RWPE1 (cell line): ENCODE measurements at regions not wholly inside any gene's neighbourhood (a gene's known extent, or its start where the extent isn't known, plus 50 kb on each side); places are given as distances from the start of the nearest gene placed in this dataset.

Experiments
- CTCF ChIA-PET: fragments of 350-600 bp; sonication (Branson Sonifier 250); formaldehyde crosslinking; extraction: SDS; loops from one replicate; lab custom pipeline; 2021; lab: Yijun Ruan, JAX
- POLR2A ChIA-PET: fragments of 400-600 bp; formaldehyde crosslinking; extraction: SDS; loops from one replicate; lab custom pipeline; 2020; ENCODE audit warnings: antibody characterized with exemption; ENCODE audit not compliant: low non-redundant PET; lab: Yijun Ruan, JAX
- DNase-seq: peaks from one replicate; pipeline ENCODE4 v3.0.0; 2012; ENCODE audit warnings: low spot score
- H3K27ac ChIP-seq: fragments of 450-650 bp; 2 replicates; pipeline ENCODE4 v1.5.1; 2017
- TF ChIP-seq, protein P1 (sequence below): fragments of 450-650 bp; conservative IDR thresholded peaks from 2 replicates; pipeline ENCODE4 v1.5.1; 2017; ENCODE audit warnings: low read depth, mild to moderate bottlenecking

DNA sequence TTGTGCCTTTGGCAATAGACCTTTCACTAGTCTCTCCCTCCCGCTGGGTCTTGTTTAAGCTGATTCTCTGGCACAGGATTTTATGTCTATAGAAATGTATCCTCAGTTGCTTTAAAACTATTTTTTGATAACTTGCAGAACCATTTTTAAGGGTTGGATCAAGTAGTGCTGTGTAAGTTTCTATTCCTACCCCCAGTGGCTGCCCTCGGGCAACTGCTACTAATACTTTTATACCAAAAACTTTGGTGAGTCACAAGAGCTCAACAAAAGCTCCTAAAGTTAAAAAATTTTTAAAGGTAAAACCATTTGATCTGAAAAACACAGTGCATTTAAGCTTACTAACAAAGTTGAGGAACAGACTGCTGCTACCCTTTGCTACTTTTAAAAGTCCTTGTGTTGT, 1460.6 kb upstream of the PCDH7 start:
- H3K27ac ChIP-seq = no peak overlapping the region
- TF ChIP-seq, protein P1, sequence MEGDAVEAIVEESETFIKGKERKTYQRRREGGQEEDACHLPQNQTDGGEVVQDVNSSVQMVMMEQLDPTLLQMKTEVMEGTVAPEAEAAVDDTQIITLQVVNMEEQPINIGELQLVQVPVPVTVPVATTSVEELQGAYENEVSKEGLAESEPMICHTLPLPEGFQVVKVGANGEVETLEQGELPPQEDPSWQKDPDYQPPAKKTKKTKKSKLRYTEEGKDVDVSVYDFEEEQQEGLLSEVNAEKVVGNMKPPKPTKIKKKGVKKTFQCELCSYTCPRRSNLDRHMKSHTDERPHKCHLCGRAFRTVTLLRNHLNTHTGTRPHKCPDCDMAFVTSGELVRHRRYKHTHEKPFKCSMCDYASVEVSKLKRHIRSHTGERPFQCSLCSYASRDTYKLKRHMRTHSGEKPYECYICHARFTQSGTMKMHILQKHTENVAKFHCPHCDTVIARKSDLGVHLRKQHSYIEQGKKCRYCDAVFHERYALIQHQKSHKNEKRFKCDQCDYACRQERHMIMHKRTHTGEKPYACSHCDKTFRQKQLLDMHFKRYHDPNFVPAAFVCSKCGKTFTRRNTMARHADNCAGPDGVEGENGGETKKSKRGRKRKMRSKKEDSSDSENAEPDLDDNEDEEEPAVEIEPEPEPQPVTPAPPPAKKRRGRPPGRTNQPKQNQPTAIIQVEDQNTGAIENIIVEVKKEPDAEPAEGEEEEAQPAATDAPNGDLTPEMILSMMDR = no peak
- DNase-seq = no peak
- CTCF ChIA-PET = no interaction called here
- POLR2A ChIA-PET = no interaction called here

DNA sequence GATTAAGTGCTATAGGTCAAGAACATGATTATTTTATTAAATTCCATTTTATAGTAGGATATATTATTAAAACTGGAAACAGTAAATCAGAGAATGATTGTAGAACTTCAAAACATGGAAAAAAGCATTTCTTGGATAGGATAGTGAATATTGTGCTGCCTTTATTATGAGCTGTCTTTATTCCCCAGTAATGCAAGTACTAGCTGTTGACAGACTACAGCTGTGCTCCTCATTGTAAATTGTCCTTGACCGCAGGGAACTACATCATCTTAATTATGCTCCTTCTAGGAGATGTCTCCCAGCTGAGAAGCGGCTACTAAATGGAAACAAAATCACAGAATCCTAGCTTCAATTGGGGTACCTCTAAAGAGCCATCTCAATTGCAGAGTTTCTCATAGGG, 1457.2 kb upstream of the PCDH7 start:
- ChIA-PET POLR2A (no interaction called here), CTCF (interaction anchor here (0.5 kb wide), 1 partner anchor 1328 kb away, joined by 6 read pairs; no protein-coding TSS in a partner anchor)
- H3K27ac ChIP-seq = no peak overlapping the region
- TF ChIP-seq, protein P1 = no peak
- DNase-seq = no peak

DNA sequence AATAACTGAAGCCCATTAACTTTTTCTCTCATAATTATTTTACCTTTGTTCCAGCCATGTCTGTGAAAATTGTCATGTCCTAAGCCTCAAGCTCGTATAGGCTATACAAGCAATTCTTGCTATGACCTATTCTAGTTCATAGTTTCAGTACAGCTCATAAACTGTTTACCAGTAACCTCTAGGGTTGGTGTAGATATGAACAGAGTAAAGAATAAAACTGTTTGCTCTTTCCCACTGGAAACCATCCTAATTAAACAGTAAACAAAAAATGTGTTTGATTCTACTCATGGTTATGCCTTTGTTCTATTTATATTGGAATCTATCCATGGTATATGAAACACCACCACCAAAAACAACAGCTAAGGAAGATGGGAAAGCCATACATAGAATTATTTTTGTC, 1444.0 kb upstream of the PCDH7 start:
- CTCF ChIA-PET = no interaction called here
- DNase-seq = no peak
- no peak overlapping the region for H3K27ac ChIP-seq
- POLR2A ChIA-PET = no interaction called here
- TF ChIP-seq, protein P1 = no peak

DNA sequence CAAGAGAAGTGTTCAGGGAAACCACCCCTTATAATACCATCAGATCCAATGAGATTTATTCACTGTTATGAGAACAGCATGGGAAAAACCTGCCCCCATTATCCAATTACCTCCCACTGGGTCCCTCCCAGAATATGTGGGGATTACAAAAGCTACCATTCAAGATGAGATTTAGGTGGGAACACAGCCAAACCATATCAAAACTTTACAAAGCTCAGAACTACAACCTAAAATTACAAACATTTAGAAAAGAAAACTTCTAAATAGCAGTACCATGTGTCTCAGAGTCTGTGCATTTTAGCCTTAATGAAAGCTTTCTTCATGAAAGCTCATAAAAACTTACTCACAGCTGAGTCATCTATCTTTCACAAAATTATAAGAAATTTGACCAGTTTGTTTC, 1442.8 kb upstream of the PCDH7 start:
- TF ChIP-seq, protein P1 = no peak
- peak; percentile 3 for DNase-seq
- POLR2A ChIA-PET = no interaction called here
- CTCF ChIA-PET = no interaction called here
- no peak overlapping the region for H3K27ac ChIP-seq

DNA sequence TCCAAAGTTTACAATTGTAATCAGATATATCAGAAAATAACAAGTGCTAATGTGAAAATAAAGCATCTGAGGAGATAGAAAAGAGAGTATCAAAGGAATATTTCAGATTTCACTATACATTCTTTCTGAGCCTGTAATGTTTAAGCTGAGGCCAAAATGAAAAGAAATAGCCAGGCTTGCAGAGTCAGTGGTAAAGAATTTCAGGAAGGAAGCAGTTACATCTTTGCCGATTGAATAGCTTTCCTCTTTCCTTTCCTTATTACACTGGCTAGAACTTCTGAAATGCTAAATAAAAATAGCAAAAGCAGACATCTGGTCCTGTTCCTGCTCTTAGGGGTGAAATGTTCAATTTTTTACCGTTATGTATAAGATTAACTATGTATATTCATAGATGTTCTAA, 1441.6 kb upstream of the PCDH7 start:
- no peak for DNase-seq
- TF ChIP-seq, protein P1 = no peak
- H3K27ac ChIP-seq = no peak overlapping the region
- CTCF ChIA-PET = no interaction called here
- POLR2A ChIA-PET = no interaction called here

DNA sequence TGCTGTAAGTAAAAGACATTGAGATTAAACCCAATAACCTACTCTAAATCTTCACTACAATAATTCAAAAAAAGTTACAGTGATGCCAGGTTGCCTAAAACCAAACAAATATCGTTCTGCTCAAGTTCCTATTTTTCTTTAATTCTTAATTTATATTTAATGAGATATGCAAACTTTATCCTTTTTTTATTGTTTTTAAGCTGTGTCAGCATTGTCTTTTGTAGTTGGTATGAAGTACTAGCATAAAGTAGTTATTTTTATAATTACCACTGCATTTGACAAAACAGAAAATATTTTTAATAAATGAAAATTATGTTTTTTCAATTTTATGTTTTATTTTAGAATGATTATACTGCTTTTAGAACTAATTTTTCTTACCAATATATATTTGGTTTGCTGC, 1431.1 kb upstream of the PCDH7 start:
- no peak for DNase-seq
- TF ChIP-seq, protein P1 = no peak
- H3K27ac ChIP-seq = no peak overlapping the region
- POLR2A ChIA-PET = no interaction called here
- CTCF ChIA-PET = no interaction called here

DNA sequence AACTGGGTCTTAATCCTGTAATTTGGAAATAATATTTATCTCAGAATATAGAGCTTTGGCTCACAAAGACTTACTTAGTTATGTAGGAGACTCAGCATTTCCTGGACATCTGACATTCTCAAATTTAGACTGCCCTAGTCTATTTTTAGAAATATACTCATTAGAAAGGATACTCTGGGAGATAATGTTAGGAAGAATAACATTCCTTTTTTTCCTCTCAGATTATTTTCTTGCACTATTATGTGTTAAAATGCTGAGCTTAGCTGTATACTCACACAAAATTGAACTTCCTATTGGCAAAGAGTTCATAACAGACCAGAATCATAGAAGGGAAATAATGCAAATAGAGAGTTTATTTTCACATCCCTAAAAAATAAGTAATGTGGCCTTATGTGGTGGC, 1424.9 kb upstream of the PCDH7 start:
- POLR2A ChIA-PET = no interaction called here
- no peak for DNase-seq

More for the DNA sequence above, 1424.9 kb upstream of the PCDH7 start:
- H3K27ac ChIP-seq = no peak overlapping the region
- TF ChIP-seq, protein P1 = no peak
- CTCF ChIA-PET = no interaction called here
